Esophagus muscularis mucosa (tissue), 4 donors: ENCODE measurements at regions not wholly inside any gene's neighbourhood (a gene's known extent, or its start where the extent isn't known, plus 50 kb on each side); places are given as distances from the start of the nearest gene placed in this dataset.

ENCODE experiments used
- DNase-seq: peaks from one replicate; pipeline ENCODE4 v3.0.0-alpha.2; 2017; ENCODE audit errors: extremely low spot score
- H3K27ac ChIP-seq, 4 donors: fragments of 200-600 bp; sonication (generic); replicated peaks in 1 of 4; 1 replicate in 3 of 4; 2 replicates in 1 of 4; pipeline ENCODE4 v1.5.1; 2016 to 2019; ENCODE audit warnings: mild to moderate bottlenecking in 1 of 4
- H3K27me3 ChIP-seq, 4 donors: fragments of 200-600 bp; sonication (generic); one replicate each; pipeline versions ENCODE4 v1.5.1 to v1.6.0; 2016 to 2019
- H3K36me3 ChIP-seq, 4 donors: fragments of 200-600 bp; sonication (generic); one replicate each; pipeline ENCODE4 v1.5.1; 2016 to 2019
- H3K4me1 ChIP-seq, 4 donors: fragments of 200-600 bp; sonication (generic); one replicate each; pipeline ENCODE4 v1.5.1; 2016 to 2019
- H3K4me3 ChIP-seq, 4 donors: fragments of 200-600 bp; sonication (generic); 1 replicate in 2 of 4; 2 replicates in 2 of 4; pipeline ENCODE4 v1.5.1; 2016 to 2019; ENCODE audit warnings: mild to moderate bottlenecking in 4 of 4, moderate library complexity in 1 of 4
- H3K9me3 ChIP-seq, 4 donors: fragments of 200-600 bp; sonication (generic); 1 replicate in 3 of 4; 2 replicates in 1 of 4; pipeline ENCODE4 v1.5.1; 2016 to 2019
- CTCF ChIP-seq, 3 experiments: fragments of 200-600 bp in 2 of 3; fragments of 450-650 bp in 1 of 3; sonication (generic) in 2 of 3; IDR thresholded peaks; one replicate each; pipeline ENCODE4 v1.5.1; 2017 to 2019; ENCODE audit warnings: antibody characterized with exemption in 3 of 3, mild to moderate bottlenecking in 2 of 3, moderate library complexity in 1 of 3
- EP300 ChIP-seq: sonication (generic); formaldehyde crosslinking; IDR thresholded peaks from one replicate; pipeline ENCODE4 v1.6.1; 2017; ENCODE audit warnings: antibody characterized with exemption
- POLR2A ChIP-seq: fragments of 450-650 bp; IDR thresholded peaks from one replicate; pipeline ENCODE4 v1.6.1; 2017; ENCODE audit warnings: antibody characterized with exemption, moderate library complexity, mild to moderate bottlenecking, low read depth
- POLR2AphosphoS5 ChIP-seq, 2 donors: sonication (generic); formaldehyde crosslinking; IDR thresholded peaks; one replicate each; pipeline ENCODE4 v1.6.1; 2017; ENCODE audit warnings: antibody characterized with exemption in 2 of 2
- WGBS: methylation state at CpG from one replicate; pipeline ENCODE4 v1.1.5; 2018; 5-methylcytosine and 5-hydroxymethylcytosine counted together
- intact Hi-C: fragments of 100-400 bp; cut with DNase I; formaldehyde crosslinking; loops from one replicate; pipeline ENCODE4 v1.15.1; 2023

- DNase-seq: no peak
- Histone ChIP-seq H3K36me3 (no peaks in the 10 kb centered on the region), H3K27ac (no peak overlapping the region), H3K4me1 (peaks cover 0 to 4% (median 0%) of the 10 kb centered on the region in 4 donors), H3K27me3 (peaks cover 0 to 10% (median 0%) of the 10 kb centered on the region in 4 donors), H3K9me3 (peaks cover 0 to 9% (median 7%) of the 10 kb centered on the region in 4 donors), H3K4me3 (no peak overlapping the region)
- WGBS: 95% methylated on average over 12 of the region's 12 CpGs
- intact Hi-C loops: no loop called here
- TF ChIP-seq EP300 (no peak), CTCF (IDR thresholded peaks at IDR 0.05) (no peak), POLR2AphosphoS5 (IDR thresholded peaks at IDR 0.05) (no peak), POLR2A (no peak)
Observed at GRCh38 chr11:70620510-70621184, 222.3 kb downstream of the CTTN start.

- Histone ChIP-seq H3K27ac (no peak overlapping the region), H3K27me3 (peaks cover 0 to 10% (median 0%) of the 10 kb centered on the region in 4 donors), H3K4me1 (peaks cover 0 to 6% (median 1%) of the 10 kb centered on the region in 4 donors), H3K36me3 (no peaks in the 10 kb centered on the region), H3K9me3 (peaks cover 0 to 7% (median 3%) of the 10 kb centered on the region in 4 donors), H3K4me3 (no peak overlapping the region)
- WGBS: 92% methylated on average over 6 of the region's 6 CpGs
- intact Hi-C loops: no loop called here
- no peak for DNase-seq
- TF ChIP-seq POLR2A (no peak), CTCF (IDR thresholded peaks at IDR 0.05) (no peak), EP300 (no peak), POLR2AphosphoS5 (IDR thresholded peaks at IDR 0.05) (no peak)
Observed at GRCh38 chr11:70621241-70621640, 222.9 kb downstream of the CTTN start.

- no peak for TF ChIP-seq EP300
- TF ChIP-seq CTCF (IDR thresholded peaks at IDR 0.05): no peak
- TF ChIP-seq POLR2A: no peak
- no peak for TF ChIP-seq POLR2AphosphoS5 (IDR thresholded peaks at IDR 0.05)
- intact Hi-C loops: no loop called here
Observed at GRCh38 chr11:70622091-70622490, 223.8 kb downstream of the CTTN start.

GRCh38 chr11:70623906-70624597, 225.7 kb downstream of the CTTN start:
- Histone ChIP-seq H3K4me3 (no peak overlapping the region), H3K36me3 (no peaks in the 10 kb centered on the region), H3K27ac (no peak overlapping the region), H3K9me3 (peaks cover 0 to 7% (median 3%) of the 10 kb centered on the region in 4 donors), H3K4me1 (peaks cover 6 to 16% (median 10%) of the 10 kb centered on the region in 4 donors), H3K27me3 (peaks cover 0 to 13% (median 0%) of the 10 kb centered on the region in 4 donors)
- no peak for DNase-seq
- whole genome bisulfite sequencing: 78% methylated on average over 5 of the region's 9 CpGs
- TF ChIP-seq EP300 (no peak), POLR2A (no peak)
- intact Hi-C loops: no loop called here

More at GRCh38 chr11:70622091-70622490, 223.8 kb downstream of the CTTN start:
- H3K4me3 ChIP-seq: no peak overlapping the region
- H3K27ac ChIP-seq: no peak overlapping the region
- H3K4me1 ChIP-seq: peaks cover 0 to 6% (median 1%) of the 10 kb centered on the region in 4 donors
- H3K36me3 ChIP-seq: no peaks in the 10 kb centered on the region
- no peak for DNase-seq
- H3K9me3 ChIP-seq: peaks cover 0 to 7% (median 3%) of the 10 kb centered on the region in 4 donors
- 96% methylated on average over 9 of the region's 9 CpGs for WGBS
- H3K27me3 ChIP-seq: peaks cover 0 to 5% (median 0%) of the 10 kb centered on the region in 4 donors

- TF ChIP-seq POLR2AphosphoS5 (IDR thresholded peaks at IDR 0.05) (no peak), CTCF (IDR thresholded peaks at IDR 0.05) (no peak), EP300 (no peak)
- WGBS: 44% methylated on average over 4 of the region's 10 CpGs
- no peaks in the 10 kb centered on the region for H3K36me3 ChIP-seq
Observed at GRCh38 chr11:70624598-70624993, 226.3 kb downstream of the CTTN start.

More at GRCh38 chr11:70624598-70624993, 226.3 kb downstream of the CTTN start:
- Histone ChIP-seq H3K4me1 (peaks cover 6 to 21% (median 14%) of the 10 kb centered on the region in 4 donors), H3K27ac (no peak overlapping the region), H3K4me3 (no peak overlapping the region), H3K27me3 (peaks cover 0 to 18% (median 0%) of the 10 kb centered on the region in 4 donors), H3K9me3 (peaks cover 0 to 7% (median 3%) of the 10 kb centered on the region in 4 donors)
- no peak for DNase-seq
- intact Hi-C loops: no loop called here
